ENCODE measurements at regions not wholly inside any gene's neighbourhood (a gene's known extent, or its start where the extent isn't known, plus 50 kb on each side); places are given as distances from the start of the nearest gene placed in this dataset.

DNA sequence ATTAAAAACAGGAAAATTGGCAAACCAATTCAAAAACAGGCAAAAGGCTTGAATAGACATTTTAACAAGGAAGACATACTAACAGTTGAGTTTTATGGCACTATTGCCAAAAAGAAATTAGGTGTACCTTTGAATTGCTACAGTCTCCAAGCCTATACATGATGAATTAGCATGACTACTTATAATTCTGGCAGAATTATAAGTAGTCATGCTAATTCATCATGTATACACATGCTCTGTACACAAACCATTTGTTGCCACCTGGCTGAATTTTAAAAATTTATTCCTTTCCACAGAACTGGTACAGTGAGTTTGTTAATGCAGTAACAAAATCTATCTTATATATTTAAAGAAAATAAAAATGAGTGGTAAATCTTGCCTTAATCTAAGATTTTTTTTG lies 1332.0 kb upstream of the CRIM1 start:
- TF ChIP-seq, protein P1, sequence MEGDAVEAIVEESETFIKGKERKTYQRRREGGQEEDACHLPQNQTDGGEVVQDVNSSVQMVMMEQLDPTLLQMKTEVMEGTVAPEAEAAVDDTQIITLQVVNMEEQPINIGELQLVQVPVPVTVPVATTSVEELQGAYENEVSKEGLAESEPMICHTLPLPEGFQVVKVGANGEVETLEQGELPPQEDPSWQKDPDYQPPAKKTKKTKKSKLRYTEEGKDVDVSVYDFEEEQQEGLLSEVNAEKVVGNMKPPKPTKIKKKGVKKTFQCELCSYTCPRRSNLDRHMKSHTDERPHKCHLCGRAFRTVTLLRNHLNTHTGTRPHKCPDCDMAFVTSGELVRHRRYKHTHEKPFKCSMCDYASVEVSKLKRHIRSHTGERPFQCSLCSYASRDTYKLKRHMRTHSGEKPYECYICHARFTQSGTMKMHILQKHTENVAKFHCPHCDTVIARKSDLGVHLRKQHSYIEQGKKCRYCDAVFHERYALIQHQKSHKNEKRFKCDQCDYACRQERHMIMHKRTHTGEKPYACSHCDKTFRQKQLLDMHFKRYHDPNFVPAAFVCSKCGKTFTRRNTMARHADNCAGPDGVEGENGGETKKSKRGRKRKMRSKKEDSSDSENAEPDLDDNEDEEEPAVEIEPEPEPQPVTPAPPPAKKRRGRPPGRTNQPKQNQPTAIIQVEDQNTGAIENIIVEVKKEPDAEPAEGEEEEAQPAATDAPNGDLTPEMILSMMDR (IDR thresholded peaks at IDR 0.05; ENCODE audit: low read depth, low read length, poor library complexity, severe bottlenecking) = no peak
- TF ChIP-seq EZH2phosphoT487 (IDR thresholded peaks at IDR 0.05; ENCODE audit: borderline replicate concordance, low read length) = no peak
